ENCODE measurements at regions not wholly inside any gene's neighbourhood (a gene's known extent, or its start where the extent isn't known, plus 50 kb on each side); places are given as distances from the start of the nearest gene placed in this dataset.

- DNase-seq (ENCODE audit: low read depth in 1 of 2, low spot score in 1 of 2) = no peak
Observed at GRCh38 chr5:174849426-174849825, 125.0 kb downstream of the MSX2 start.

- no peak for DNase-seq (ENCODE audit: low read depth in 1 of 2, low spot score in 1 of 2)
Observed at GRCh38 chr5:174844971-174845370, 120.6 kb downstream of the MSX2 start.

GRCh38 chr5:174843263-174844250, 119.2 kb downstream of the MSX2 start:
- DNase-seq (ENCODE audit: low read depth in 1 of 2, low spot score in 1 of 2) = no peak

DNA sequence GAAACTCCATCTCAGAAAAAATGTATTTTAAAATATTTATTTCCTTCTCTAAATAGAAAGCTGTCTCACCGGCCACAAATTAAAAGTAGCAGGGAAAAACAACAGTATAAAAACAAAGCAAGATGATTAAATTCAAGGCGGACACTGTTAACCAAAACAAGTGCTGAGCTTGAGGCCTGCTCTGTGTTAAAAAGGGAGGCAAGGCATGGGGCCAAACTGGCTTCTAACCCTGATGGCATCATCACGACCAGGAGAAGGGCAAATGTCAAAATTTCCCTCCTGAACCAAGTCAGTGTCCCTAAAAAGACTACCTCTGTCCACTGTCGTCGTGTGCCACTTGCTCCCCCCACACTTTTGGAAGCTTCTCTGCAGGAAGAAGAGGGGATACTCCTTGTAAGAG, 116.1 kb downstream of the MSX2 start:
- no peak for DNase-seq (ENCODE audit: low read depth in 1 of 2, low spot score in 1 of 2)

DNA sequence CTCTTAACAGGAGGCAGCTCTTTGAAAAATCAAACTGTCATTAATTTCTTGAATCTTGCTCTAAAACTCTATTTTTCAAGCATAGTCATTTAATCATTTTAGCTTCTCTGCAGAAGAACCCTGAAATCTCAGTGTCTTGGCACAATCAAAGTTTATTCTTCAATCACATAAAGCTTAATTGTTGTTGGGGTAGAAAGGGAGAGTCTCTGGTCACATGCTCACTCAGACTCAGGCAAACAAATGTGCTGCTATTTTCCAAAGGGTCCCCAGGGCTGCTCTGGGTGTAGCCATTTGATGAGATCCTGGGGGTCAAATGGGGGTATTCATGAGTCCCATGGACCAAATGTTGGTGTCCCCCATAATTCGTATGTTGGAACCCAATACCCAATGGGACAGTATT, 114.8 kb downstream of the MSX2 start:
- no peak for DNase-seq (ENCODE audit: low read depth in 1 of 2, low spot score in 1 of 2)

GRCh38 chr5:174837919-174838902, 113.8 kb downstream of the MSX2 start:
- no peak for DNase-seq (ENCODE audit: low read depth in 1 of 2, low spot score in 1 of 2)

- DNase-seq (ENCODE audit: low read depth in 1 of 2, low spot score in 1 of 2) = no peak
Observed at GRCh38 chr5:174834081-174834480, 109.7 kb downstream of the MSX2 start.

DNA sequence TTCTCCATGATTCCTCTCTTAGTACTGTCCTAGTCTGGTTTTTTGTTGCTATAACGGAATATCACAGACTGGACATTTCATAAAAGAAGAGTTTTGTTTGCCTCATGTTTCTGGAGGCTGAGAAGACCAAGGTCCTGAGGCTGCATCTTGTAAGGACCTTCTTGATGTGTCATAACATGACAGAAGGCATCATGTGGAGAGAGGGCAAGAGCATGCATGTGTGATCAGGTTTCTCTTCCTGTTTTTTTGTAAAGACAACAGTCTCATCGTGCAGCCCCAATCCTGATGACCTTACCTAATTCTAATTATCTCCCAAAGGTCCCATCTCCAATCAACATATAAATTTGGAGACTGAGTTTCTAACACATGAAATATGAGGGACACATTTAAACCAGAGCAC, 108.4 kb downstream of the MSX2 start:
- no peak for DNase-seq (ENCODE audit: low read depth in 1 of 2, low spot score in 1 of 2)

DNA sequence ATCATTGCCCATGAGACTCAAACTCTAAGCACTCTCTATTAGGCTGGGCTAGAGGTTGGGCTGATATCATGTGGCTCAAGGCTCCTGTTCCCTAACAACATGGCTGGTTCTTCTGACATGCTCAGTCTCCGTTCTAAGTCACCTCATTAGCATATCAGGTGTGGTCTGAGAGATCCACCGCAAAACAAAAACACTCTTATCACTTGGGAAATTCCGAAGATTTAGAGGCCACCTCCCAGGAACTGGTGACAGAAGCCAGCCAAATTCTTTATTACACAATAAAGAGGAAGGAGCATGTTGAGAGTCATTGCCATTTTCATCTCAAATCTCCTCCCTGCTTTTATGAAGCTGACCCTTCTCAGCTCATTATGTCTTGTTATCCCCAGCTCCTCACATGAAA, 107.6 kb downstream of the MSX2 start:
- DNase-seq (ENCODE audit: low read depth in 1 of 2, low spot score in 1 of 2) = no peak

- DNase-seq (ENCODE audit: low read depth in 1 of 2, low spot score in 1 of 2) = no peak
Observed at GRCh38 chr5:174831031-174831660, 106.8 kb downstream of the MSX2 start.

- no peak for DNase-seq (ENCODE audit: low read depth in 1 of 2, low spot score in 1 of 2)
Observed at GRCh38 chr5:174829511-174829864, 105.1 kb downstream of the MSX2 start.

- no peak for DNase-seq (ENCODE audit: low read depth in 1 of 2, low spot score in 1 of 2)
Observed at GRCh38 chr5:174828804-174829510, 104.6 kb downstream of the MSX2 start.

DNA sequence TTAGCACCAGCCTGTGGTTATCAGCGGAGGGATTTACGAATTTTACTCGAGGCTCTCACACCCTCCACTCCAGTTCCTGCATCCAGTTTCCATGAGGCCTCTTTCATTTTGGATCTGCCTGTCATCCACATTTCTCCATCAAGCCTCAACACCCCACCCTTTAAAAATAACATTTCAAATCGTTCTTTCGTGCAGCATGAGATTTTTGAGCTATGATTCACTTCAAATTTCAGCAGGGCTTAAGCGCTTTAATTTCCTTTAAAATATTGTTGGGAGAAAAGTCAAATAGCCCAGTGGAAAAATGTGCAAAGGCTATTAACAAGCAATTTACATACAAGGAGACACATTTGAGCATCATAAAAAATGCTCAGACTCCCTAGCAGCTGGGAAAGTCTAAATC, 103.2 kb downstream of the MSX2 start:
- no peak for DNase-seq (ENCODE audit: low read depth in 1 of 2, low spot score in 1 of 2)

DNA sequence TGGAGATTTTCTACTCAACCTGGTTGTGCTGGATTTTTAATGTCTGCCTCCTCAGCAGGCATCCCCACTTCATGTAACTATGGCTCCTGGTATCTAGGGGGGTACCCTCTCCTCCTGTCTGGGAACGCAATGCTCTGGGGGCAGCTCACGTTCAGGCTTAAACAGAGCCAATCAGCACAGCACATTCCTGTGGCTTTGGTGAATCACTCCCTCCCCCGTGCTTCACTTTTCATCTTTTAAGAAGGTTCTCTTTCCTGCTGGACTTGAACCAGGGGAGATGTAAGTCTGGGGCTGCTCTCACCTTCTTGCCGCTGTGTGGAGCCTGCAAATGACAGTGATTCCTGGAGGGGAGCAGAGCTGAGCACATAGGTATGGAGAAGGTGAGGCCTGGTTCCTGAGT, 101.2 kb downstream of the MSX2 start:
- DNase-seq (ENCODE audit: low read depth in 1 of 2, low spot score in 1 of 2) = no peak

- no peak for DNase-seq (ENCODE audit: low read depth in 1 of 2, low spot score in 1 of 2)
Observed at GRCh38 chr5:174818430-174818829, 94.0 kb downstream of the MSX2 start.

- no peak for DNase-seq (ENCODE audit: low read depth in 1 of 2, low spot score in 1 of 2)
Observed at GRCh38 chr5:174817610-174818009, 93.2 kb downstream of the MSX2 start.

GRCh38 chr5:174816858-174817257, 92.5 kb downstream of the MSX2 start:
- DNase-seq (ENCODE audit: low read depth in 1 of 2, low spot score in 1 of 2) = no peak

DNA sequence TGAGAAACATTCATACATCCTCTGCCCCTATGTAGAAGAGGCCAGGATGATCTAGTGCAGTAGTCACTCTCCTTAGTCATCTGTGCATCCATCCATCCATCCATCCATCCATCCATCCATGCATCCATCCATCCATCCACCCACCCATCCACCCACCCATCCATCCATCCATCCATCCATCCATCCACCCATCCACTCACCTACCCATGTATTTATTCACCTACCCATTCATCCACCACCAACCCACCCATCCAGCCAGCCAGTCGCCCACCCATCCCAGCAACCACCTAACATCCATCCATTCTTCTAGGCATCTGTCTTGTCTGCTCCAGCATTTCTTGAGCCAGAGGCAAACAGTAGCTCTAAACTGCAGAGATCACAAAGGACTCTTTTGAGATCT, 87.1 kb downstream of the MSX2 start:
- no peak for DNase-seq (ENCODE audit: low read depth in 1 of 2, low spot score in 1 of 2)

DNA sequence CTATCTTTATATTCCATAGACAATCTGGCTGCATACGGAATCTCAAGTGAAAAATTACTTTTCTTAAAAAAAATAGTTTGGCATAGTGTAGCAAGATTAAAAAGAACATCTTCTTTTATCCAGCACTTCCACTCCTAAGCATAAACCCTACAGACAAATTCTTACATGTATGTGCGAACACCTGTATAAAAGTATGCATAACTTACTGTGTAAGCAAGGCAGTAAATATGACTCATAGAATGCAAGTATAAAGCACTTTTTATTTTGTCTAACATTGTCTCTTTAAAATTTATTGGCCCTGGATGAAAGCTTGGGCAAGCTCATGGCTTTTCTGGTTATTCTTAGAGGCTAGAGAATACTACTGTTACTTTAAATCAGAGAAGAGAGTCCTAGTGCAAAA, 86.4 kb downstream of the MSX2 start:
- no peak for DNase-seq (ENCODE audit: low read depth in 1 of 2, low spot score in 1 of 2)

DNA sequence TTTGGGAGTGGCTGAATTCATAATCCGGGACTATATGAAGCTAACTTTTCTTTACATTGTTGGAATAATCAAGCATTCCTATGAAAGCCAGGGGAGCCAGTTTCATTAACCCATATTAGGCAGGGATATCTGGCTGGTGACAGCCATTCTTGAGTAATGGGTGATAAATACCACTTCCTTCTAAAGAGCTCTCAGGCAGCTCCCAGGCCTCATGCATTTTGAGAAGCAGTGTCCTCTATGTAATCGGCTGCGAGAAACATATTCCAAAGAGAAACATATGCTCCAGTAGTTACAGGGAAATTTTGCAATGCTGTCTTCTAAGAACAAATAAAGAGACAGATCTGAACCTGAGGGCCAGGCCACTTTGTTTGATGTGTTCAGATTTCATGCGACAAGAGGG, 83.1 kb downstream of the MSX2 start:
- no peak for DNase-seq (ENCODE audit: low read depth in 1 of 2, low spot score in 1 of 2)

DNA sequence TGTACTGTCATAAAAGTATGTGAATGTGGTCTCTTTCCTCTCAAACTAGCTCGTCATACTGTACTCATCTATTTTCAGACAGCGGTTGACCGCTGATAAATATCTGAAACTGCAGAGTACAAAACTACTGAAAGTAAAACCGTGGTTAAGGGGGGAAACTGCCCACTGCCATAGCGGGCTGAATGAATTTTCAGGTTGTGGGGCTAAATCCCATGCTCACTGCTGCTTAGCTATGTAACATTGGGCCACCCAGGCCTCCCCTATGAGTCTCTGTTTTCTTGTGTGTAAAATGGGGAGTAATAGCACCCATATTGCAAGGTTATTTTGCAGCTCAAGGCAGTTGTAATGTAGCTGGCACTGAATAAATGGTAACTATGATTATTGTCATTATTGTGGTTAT, 82.3 kb downstream of the MSX2 start:
- no peak for DNase-seq (ENCODE audit: low read depth in 1 of 2, low spot score in 1 of 2)

Measured in stimulated activated CD4-positive, alpha-beta T cell treated with anti-CD3 and anti-CD28 coated beads, Interleukin-15, amount 100 ng/mL, for 1 hour (primary cell).